GM21529 (cell line): ENCODE measurements at regions not wholly inside any gene's neighbourhood (a gene's known extent, or its start where the extent isn't known, plus 50 kb on each side); places are given as distances from the start of the nearest gene placed in this dataset.
"Not testable (repeated sequence)": the region's sequence is repeated elsewhere in the genome, so short reads cannot be mapped to it uniquely, and the experiment has no call there.

ENCODE experiments used
- ATAC-seq: cut with Tn5 transposase; IDR thresholded peaks from one replicate; pipeline ENCODE4 v1.9.1; 2021; ENCODE audit not compliant: unreplicated experiment

- not testable (repeated sequence) for ATAC-seq
Measured at GRCh38 chr3:154902495-154902894, 177.6 kb upstream of the MME start.

DNA sequence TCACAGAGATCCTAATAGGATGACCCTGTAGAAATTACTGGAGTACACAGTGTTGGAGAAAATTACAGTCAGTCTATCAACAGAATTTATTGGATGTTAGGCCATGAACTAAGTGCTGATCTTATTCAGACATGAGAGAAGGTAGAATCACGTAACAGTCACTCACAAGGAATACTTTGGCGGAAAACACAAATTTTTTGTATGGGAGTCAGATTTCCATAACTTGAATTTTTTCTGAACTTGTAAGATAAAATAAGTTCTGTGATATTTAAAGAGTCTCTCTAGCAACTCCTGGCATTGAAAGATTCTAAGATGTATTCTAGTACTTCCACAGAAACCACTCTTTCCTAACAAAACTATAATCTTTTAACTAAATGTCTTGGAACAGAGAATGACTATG is 178.8 kb upstream of the MME start:
- ATAC-seq = no peak

DNA sequence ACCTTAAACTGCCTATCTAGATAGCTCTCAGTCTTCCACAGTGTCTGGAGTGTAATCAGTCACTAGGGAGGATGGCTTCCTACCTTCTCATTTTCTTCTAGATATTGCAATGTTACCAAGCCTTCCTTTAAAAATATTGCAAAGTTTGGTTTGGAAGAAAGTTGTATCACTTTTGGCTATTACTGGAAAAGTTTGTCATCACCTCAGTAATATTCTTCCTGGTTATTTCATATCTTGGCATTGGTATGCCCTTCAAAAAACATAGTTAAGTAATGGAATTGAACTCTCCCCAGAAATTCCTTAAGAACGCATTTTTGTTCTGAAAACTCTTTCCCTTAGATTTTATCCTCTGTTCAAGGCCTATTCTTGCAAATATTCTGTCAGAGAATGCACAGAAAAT is 179.3 kb upstream of the MME start:
- no peak for ATAC-seq

DNA sequence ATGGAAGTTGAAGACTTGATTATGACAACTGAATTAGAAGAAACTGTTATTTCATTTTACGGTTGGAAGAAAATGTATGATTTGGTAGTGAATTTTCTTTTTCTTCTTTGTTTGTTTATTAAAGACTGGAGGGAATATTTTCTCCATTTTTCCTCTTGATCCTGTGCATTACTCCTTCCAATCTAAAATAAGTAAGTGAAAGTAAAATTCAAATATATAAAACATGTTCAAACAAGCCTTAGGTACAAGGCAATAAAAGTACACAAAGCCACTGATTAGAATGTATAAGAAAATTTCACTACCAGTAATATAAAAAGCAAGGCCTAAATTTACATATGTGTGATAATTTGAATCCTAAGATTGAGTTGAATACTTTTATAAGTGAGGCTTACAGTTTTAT is 181.2 kb upstream of the MME start:
- no peak for ATAC-seq

GRCh38 chr3:154898443-154898842 is 181.7 kb upstream of the MME start:
- no peak for ATAC-seq

DNA sequence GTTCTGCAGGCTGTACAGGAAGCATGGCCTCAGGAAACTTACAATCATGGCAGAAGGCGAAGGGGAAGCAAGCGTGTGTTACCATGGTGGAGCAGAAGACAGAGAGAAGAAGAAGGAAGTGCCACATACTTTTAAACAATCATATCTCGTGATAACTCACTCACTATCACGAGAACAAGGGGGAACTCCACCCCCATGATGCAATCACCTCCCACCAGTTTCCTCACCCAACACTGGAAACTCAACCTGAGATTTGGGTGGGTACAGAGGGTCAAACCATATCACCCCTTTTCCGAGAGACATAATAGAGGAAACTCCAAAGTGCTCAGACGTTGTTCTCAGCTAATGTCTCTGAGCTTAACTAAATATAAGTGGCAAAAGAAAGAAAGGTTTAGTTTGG is 186.3 kb upstream of the MME start:
- ATAC-seq = no peak

DNA sequence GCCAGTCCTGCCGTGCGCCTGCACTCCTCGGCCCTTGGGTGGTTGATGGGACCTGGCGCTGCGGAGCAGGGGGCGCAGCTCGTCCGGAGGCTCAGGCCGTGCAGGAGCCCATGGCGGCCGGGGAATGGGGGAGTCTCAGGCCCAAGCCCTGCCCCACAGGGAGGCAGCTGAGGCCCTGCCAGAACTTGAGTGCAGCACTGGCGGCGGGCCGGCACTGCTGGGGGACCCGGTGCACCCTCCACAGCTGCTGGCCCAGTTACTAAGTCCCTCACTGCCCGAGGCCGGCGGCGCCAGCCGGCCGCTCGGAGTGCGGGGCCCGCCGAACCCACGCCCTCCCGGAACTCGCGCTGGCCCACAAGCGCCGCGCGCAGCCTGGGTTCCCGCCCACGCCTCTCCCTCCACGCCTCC is 190.9 kb upstream of the MME start:
- no peak for ATAC-seq

DNA sequence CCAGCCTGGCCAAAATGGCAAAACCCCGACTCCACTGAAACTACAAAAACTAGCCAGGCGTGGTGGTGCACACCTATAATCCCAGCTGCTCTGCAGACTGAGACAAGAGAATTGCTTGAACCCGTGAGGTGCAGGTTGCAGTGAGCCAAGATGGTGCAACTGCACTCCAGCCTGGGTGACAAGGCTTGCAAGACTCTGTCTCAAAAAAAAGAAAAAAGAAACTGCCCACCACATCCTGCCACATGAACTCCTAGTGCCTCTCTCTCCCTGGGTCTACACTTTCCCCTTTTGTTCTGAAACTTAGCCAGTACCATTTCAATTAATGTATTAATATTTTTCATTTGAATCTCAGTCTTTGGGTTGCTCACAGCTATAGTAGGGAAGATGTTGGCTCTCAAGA is 192.2 kb upstream of the MME start:
- no peak for ATAC-seq

DNA sequence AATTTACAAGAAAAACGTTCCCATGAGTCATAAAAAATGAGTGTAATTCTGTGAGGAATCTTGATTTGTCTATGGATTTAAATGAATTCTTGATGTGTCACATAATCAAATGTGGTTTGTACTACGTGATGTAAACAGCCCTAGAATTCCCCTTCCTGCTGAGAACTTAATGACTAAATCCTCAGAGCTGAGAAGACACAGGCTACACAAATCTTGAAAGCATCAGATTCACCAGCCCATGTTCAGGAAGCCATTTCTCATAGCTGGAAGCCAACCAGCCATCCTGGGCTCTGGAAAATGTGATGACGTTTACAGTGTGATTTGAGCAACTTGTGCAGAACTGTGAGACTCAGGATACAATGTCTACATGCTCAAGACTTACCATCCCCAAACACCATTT is 193.7 kb upstream of the MME start:
- no peak for ATAC-seq

DNA sequence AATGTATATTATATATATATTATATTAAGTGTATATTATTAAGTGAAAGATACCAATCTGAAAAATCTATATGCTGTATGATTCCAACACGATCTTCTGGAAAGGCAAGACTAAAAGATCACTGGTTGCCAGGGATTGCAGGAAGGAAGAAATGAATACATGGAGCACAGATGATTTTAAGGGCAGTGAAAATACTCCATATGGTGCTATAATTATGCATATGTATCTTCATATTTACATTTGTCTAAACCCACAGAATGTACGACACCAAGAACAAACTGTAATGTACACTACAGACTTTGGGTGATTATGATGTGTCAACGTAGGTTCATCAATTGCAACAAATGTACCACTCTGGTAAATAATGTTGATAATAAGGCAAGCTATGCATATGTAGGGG is 194.7 kb upstream of the MME start:
- no peak for ATAC-seq

- ATAC-seq = no peak
Measured at GRCh38 chr3:154884952-154885351, 195.2 kb upstream of the MME start.

DNA sequence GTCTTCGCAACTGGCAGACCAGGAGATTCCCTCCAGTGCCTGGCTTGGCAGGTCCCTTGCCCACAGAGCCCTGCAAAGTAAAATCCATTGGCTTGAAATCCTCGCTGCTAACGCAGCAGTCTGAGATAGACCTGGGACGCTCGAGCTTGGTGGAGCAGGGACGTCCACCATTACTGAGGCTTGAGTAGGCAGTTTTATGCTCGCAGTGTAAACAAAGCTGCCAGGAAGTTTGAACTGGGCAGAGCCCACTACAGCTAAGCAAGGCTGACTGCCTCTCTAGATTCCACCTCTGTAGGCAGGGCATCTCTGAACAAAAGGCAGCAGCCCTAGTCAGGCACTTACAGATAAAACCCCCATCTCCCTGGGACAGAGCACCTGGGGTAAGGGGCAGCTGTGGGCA is 205.0 kb upstream of the MME start:
- ATAC-seq = no peak

- ATAC-seq = no peak
Measured at GRCh38 chr3:154872696-154873095, 207.4 kb upstream of the MME start.

- ATAC-seq = no peak
Measured at GRCh38 chr3:154872074-154872473, 208.0 kb upstream of the MME start.

GRCh38 chr3:154864947-154865346 is 215.2 kb upstream of the MME start:
- ATAC-seq = no peak

DNA sequence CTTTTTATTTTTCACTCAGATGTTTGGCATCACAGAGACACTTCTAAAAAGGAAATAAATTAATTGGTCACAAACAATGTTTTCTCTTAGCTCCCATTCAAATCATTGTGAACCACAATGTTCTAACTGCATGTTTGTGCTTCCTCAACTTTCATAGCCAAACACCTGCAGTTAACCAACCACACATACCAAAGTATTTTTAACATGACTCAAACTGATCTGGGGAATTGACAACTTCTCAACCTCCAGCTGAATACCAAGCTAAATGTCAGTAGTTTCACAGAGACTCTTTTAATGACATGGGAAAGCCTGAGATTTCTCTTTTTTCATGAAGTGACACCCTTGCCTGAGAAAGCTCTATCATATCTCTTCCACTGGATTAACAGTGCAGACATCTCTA is 217.9 kb upstream of the MME start:
- ATAC-seq = no peak

DNA sequence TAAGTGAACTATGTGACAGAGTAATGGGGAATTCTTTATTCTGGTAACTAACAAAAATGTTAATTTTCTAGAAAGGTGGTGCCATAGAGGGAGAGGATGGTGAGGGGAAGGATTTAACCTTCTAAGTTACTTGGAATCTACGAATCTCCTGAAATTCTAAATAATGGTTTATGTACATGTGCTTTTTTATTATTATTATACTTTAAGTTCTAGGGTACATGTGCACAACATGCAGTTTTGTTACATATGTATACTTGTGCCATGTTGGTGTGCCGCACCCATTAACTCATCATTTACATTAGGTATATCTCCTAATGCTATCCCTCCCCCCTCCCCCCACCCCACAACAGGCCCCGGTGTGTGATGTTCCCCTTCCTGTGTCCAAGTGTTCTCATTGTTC is 227.1 kb upstream of the MME start:
- ATAC-seq = not testable (repeated sequence)

- no peak for ATAC-seq
Measured at GRCh38 chr3:154852515-154852914, 227.6 kb upstream of the MME start.

- ATAC-seq = no peak
Measured at GRCh38 chr3:154851644-154852043, 228.5 kb upstream of the MME start.

- ATAC-seq = no peak
Measured at GRCh38 chr3:154850921-154851320, 229.2 kb upstream of the MME start.

- no peak for ATAC-seq
Measured at GRCh38 chr3:154849408-154849807, 230.7 kb upstream of the MME start.

GRCh38 chr3:154844863-154845262 is 235.3 kb upstream of the MME start:
- no peak for ATAC-seq

GRCh38 chr3:154843647-154844046 is 236.5 kb upstream of the MME start:
- no peak for ATAC-seq

GRCh38 chr3:154842536-154842935 is 237.6 kb upstream of the MME start:
- ATAC-seq = no peak
